T47D (cell line): ENCODE measurements at regions not wholly inside any gene's neighbourhood (a gene's known extent, or its start where the extent isn't known, plus 50 kb on each side); places are given as distances from the start of the nearest gene placed in this dataset.
A peak's percentile ranks its signal among the peaks of the same experiment; 100 is the strongest.

ENCODE experiments used
- DNase-seq, 2 experiments: peaks; one replicate each; pipeline versions ENCODE4 v3.0.0 to v3.0.0-alpha.2; 2011 to 2012; ENCODE audit warnings: low read depth in 1 of 2, low spot score in 1 of 2
- JUND ChIP-seq: IDR thresholded peaks from 2 replicates; pipeline ENCODE4 v1.6.1; 2012; ENCODE audit warnings: low read depth
- in situ Hi-C: cut with HindIII; loops from 2 replicates; pipeline ENCODE4 v1.10.0; 2016; ENCODE audit warnings: low sequenced_read_pairs, low pct_unique_long_range_greater_than_20kb

GRCh38 chr3:31364711-31365110 is 168.0 kb upstream of the STT3B start:
- no peak for TF ChIP-seq JUND
- DNase-seq, result no peak
- in situ Hi-C loops, result no loop called here

GRCh38 chr3:31367518-31367917 is 165.2 kb upstream of the STT3B start:
- no peak for TF ChIP-seq JUND
- in situ Hi-C loops, result no loop called here
- no peak for DNase-seq

- in situ Hi-C loops, result no loop called here
- TF ChIP-seq JUND, result no peak
- peak in 1 of 2 experiments; percentile 15 for DNase-seq
Measured at GRCh38 chr3:31369637-31370379, 162.9 kb upstream of the STT3B start.

- TF ChIP-seq JUND, result no peak
- in situ Hi-C loops, result no loop called here
Measured at GRCh38 chr3:31370380-31370666, 162.4 kb upstream of the STT3B start.

GRCh38 chr3:31370681-31371080 is 162.0 kb upstream of the STT3B start:
- in situ Hi-C loops, result no loop called here
- no peak for DNase-seq
- TF ChIP-seq JUND, result no peak

More at GRCh38 chr3:31370380-31370666, 162.4 kb upstream of the STT3B start:
- DNase-seq, result no peak

- in situ Hi-C loops, result no loop called here
- no peak for DNase-seq
- no peak for TF ChIP-seq JUND
Measured at GRCh38 chr3:31371484-31372177, 161.1 kb upstream of the STT3B start.

- no peak for DNase-seq
- in situ Hi-C loops, result no loop called here
- TF ChIP-seq JUND, result no peak
Measured at GRCh38 chr3:31373681-31374080, 159.0 kb upstream of the STT3B start.

GRCh38 chr3:31377045-31377642 is 155.6 kb upstream of the STT3B start:
- no peak for TF ChIP-seq JUND
- peak in 1 of 2 experiments; percentile 16 for DNase-seq
- in situ Hi-C loops, result no loop called here

- in situ Hi-C loops, result no loop called here
Measured at GRCh38 chr3:31378231-31378630, 154.5 kb upstream of the STT3B start.

GRCh38 chr3:31379598-31379997 is 153.1 kb upstream of the STT3B start:
- DNase-seq, result no peak
- TF ChIP-seq JUND, result no peak
- in situ Hi-C loops, result no loop called here

More at GRCh38 chr3:31378231-31378630, 154.5 kb upstream of the STT3B start:
- TF ChIP-seq JUND, result no peak
- no peak for DNase-seq

GRCh38 chr3:31382856-31383255 is 149.9 kb upstream of the STT3B start:
- DNase-seq, result no peak
- TF ChIP-seq JUND, result no peak
- in situ Hi-C loops, result no loop called here

- in situ Hi-C loops, result no loop called here
- no peak for TF ChIP-seq JUND
- no peak for DNase-seq
Measured at GRCh38 chr3:31384117-31384516, 148.6 kb upstream of the STT3B start.

- TF ChIP-seq JUND, result no peak
- DNase-seq, result no peak
- in situ Hi-C loops, result no loop called here
Measured at GRCh38 chr3:31389939-31390338, 142.8 kb upstream of the STT3B start.
